ENCODE measurements at regions not wholly inside any gene's neighbourhood (a gene's known extent, or its start where the extent isn't known, plus 50 kb on each side); places are given as distances from the start of the nearest gene placed in this dataset.

DNA sequence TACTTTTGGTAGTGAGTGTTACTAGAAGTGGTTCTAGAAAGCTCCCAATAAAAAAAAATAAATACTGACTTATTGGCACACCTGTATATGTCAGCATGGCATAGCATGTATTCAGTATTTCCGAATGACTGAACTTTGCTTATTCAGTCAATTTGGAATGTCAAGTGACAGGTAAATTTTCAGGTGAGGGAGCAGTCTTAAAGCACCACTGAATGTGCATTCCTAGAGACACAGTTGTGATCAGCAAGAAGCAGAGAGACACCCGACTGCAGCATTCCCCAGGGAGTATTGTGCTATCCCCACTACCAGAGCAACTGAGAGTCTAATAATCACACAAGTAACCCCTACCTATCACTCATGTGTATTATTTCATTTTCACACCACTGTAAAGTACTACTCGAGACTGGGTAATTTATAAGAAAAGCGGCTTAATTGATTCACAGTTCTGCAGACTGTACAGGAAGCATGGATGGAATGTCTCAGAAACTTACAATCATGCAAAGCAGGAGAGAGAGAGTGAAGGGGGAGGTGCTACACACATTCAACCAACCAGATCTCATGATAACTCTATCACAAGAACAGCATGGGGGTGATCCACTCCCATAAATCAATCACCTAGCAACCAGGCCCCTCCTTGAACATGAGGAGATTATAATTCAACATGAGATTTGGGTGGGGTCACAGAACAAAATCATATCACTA is 201.5 kb downstream of the TBX15 start:
- H3K27me3 ChIP-seq: no peaks in the 10 kb centered on the region
- no peaks in the 10 kb centered on the region for H3K4me1 ChIP-seq (ENCODE audit: insufficient read depth)
- WGBS, 3 donors: 62 to 75% (median 70%) methylated on average over 4 of the region's 4 CpGs
- H3K27ac ChIP-seq: no peak overlapping the region
- H3K4me3 ChIP-seq: no peak overlapping the region
- no peaks in the 10 kb centered on the region for H3K36me3 ChIP-seq
- no peak for TF ChIP-seq EP300 (IDR thresholded peaks at IDR 0.05)
- DNase-seq: no peak
- H3K9me3 ChIP-seq: no peaks in the 10 kb centered on the region
- intact Hi-C loops (cut with DNase I): loop anchor here in 1 of 4 donors (1.0 kb wide), 1 partner anchor 11 kb away; no protein-coding TSS in a partner anchor

DNA sequence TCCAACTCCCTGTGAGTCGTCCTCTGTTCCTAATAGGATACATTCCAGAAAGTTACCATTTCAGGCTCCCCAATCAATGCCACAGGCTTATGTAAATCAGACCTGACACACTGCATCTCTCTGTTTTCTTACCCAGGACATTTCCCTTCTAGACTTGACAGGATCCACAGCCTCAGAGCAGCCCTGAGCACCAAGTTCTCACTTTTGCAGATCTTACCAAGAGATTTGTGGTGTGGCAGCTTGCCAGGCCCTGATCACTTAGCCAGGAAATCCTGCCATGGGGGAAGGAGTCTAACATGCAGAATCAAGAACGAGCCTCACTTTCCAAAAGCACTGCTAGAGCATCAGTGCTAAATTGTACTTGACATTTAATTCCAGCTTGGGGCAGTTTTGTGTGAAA is 202.9 kb downstream of the TBX15 start:
- no peaks in the 10 kb centered on the region for H3K27me3 ChIP-seq
- 38 to 63% (median 44%) methylated on average over 2 of the region's 2 CpGs for WGBS, 3 donors
- H3K4me1 ChIP-seq (ENCODE audit: insufficient read depth): no peaks in the 10 kb centered on the region
- no peak overlapping the region for H3K27ac ChIP-seq
- no peak for DNase-seq
- no peaks in the 10 kb centered on the region for H3K36me3 ChIP-seq
- no peak overlapping the region for H3K4me3 ChIP-seq
- no peak for TF ChIP-seq POLR2A (IDR thresholded peaks at IDR 0.05)
- TF ChIP-seq EP300 (IDR thresholded peaks at IDR 0.05): no peak
- TF ChIP-seq, protein P1, sequence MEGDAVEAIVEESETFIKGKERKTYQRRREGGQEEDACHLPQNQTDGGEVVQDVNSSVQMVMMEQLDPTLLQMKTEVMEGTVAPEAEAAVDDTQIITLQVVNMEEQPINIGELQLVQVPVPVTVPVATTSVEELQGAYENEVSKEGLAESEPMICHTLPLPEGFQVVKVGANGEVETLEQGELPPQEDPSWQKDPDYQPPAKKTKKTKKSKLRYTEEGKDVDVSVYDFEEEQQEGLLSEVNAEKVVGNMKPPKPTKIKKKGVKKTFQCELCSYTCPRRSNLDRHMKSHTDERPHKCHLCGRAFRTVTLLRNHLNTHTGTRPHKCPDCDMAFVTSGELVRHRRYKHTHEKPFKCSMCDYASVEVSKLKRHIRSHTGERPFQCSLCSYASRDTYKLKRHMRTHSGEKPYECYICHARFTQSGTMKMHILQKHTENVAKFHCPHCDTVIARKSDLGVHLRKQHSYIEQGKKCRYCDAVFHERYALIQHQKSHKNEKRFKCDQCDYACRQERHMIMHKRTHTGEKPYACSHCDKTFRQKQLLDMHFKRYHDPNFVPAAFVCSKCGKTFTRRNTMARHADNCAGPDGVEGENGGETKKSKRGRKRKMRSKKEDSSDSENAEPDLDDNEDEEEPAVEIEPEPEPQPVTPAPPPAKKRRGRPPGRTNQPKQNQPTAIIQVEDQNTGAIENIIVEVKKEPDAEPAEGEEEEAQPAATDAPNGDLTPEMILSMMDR (IDR thresholded peaks at IDR 0.05): no peak
- intact Hi-C loops (cut with DNase I): no loop called here
- no peaks in the 10 kb centered on the region for H3K9me3 ChIP-seq

DNA sequence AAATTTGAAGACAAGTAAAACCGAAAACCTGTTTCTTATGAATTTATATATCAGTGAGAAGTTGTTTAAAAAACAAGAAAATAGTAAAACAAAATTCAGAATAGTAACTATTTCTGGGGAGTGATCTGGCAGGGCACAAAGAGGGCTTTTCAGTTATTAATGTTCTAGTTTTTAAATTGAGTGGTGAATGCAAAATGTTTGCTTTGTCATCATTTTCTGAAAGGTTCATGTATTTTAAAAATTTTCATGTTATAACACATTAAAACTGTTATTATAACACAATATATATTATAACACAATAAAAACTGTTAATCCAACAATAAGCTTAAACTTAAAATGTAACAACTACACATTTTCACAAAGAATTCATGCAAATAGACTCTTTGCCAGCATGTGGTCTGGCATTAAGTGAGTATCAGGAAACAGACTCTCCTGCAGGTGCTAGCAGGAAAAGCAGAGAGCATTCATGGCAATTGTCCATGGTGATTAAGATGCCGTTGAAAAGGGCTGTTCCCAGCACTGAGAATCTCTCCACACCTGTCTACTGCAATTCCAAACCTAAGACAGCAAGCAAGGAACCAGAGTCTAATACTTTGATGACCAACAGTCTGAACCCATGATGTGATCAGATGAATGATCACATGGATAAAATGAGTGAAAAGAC is 204.9 kb downstream of the TBX15 start:
- DNase-seq: no peak
- no peak overlapping the region for H3K4me3 ChIP-seq
- no peaks in the 10 kb centered on the region for H3K27me3 ChIP-seq
- TF ChIP-seq, protein P1 (IDR thresholded peaks at IDR 0.05): no peak
- TF ChIP-seq POLR2A (IDR thresholded peaks at IDR 0.05) (no peak), EP300 (IDR thresholded peaks at IDR 0.05) (no peak)
- H3K27ac ChIP-seq: no peak overlapping the region
- WGBS, 3 donors: 48 to 62% (median 60%) methylated on average over 2 of the region's 2 CpGs
- no peaks in the 10 kb centered on the region for H3K9me3 ChIP-seq
- no peaks in the 10 kb centered on the region for H3K4me1 ChIP-seq (ENCODE audit: insufficient read depth)
- intact Hi-C loops (cut with DNase I): no loop called here
- H3K36me3 ChIP-seq: no peaks in the 10 kb centered on the region

DNA sequence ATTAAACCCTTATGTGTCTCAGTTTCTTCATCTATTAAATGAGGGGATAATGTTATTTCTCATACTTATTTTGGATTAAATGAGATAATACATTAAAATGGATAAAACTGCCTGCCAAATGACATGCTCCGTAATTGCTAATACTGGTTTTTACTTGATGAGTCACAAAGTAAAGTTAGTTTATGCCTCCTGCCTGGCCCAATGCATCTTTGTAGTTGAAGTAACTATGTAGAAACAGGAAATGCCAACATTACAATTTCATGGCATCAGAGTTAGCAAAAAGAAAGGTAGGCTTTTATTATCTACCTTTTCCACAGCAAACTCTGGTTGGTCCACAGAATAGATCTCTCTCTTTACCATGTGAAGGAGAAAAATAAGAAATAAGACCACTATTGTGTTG is 214.5 kb downstream of the TBX15 start:
- Histone ChIP-seq H3K27ac (no peak overlapping the region), H3K9me3 (no peaks in the 10 kb centered on the region), H3K4me3 (no peak overlapping the region), H3K27me3 (no peaks in the 10 kb centered on the region), H3K36me3 (no peaks in the 10 kb centered on the region), H3K4me1 (ENCODE audit: insufficient read depth) (no peaks in the 10 kb centered on the region)
- TF ChIP-seq POLR2A (IDR thresholded peaks at IDR 0.05) (no peak), EP300 (IDR thresholded peaks at IDR 0.05) (no peak)
- TF ChIP-seq, protein P1 (IDR thresholded peaks at IDR 0.05): no peak
- WGBS, 3 donors: 80 to 84% (median 80%) methylated on average over 1 of the region's 1 CpG
- no peak for DNase-seq
- intact Hi-C loops (cut with DNase I): no loop called here

DNA sequence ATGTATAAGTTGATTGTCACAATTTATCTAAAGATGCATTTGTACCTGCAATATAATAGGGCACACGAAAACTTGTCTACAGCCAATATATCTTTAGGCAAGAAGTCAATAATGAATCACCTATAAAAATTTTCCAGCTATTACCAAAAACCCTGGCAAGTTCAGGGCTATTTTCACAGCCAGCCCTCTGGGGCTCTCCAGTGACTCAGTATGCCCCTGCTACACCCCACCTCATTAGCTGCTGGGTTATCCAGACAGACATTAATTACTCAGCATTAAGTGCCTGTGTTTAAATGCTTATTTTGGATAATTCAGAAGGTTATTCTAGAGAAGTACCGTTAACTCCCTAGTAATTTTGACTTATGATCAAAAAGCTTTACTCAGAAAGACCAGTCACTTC is 220.2 kb downstream of the TBX15 start:
- Histone ChIP-seq H3K9me3 (no peaks in the 10 kb centered on the region), H3K36me3 (no peaks in the 10 kb centered on the region), H3K27me3 (no peaks in the 10 kb centered on the region), H3K4me1 (ENCODE audit: insufficient read depth) (no peaks in the 10 kb centered on the region), H3K4me3 (no peak overlapping the region), H3K27ac (no peak overlapping the region)
- intact Hi-C loops (cut with DNase I): no loop called here
- DNase-seq: no peak
- WGBS, 3 donors: 41 to 53% (median 42%) methylated on average over 2 of the region's 2 CpGs
- no peak for TF ChIP-seq POLR2A (IDR thresholded peaks at IDR 0.05)
- TF ChIP-seq EP300 (IDR thresholded peaks at IDR 0.05): no peak
- TF ChIP-seq, protein P1 (IDR thresholded peaks at IDR 0.05): no peak

Data from ovary (tissue), 7 donors.